A673 (cell line): ENCODE measurements at regions not wholly inside any gene's neighbourhood (a gene's known extent, or its start where the extent isn't known, plus 50 kb on each side); places are given as distances from the start of the nearest gene placed in this dataset.

Experiments used
- BruUV-seq: library from RNA; stranded (reverse); fragments of 400-500 nt; replicated peaks from 2 replicates; lab custom pipeline; 2021; lab: Mats Ljungman, UMichigan
- CTCF ChIA-PET: fragments of 300-600 bp; sonication (Branson Sonifier 250); formaldehyde crosslinking; loops from one replicate; lab custom pipeline; 2022; ENCODE audit warnings: antibody characterized with exemption; lab: Charles Lee
- POLR2A ChIA-PET: fragments of 300-600 bp; sonication (Branson Sonifier 250); formaldehyde crosslinking; loops from one replicate; lab custom pipeline; 2022; ENCODE audit warnings: antibody characterized with exemption; ENCODE audit not compliant: low non-redundant PET; lab: Charles Lee
- DNase-seq: peaks from one replicate; pipeline ENCODE4 v3.0.0-alpha.2; 2015; ENCODE audit warnings: low spot score
- H3K27ac ChIP-seq: fragments of 200-600 bp; sonication (generic); 2 replicates; pipeline ENCODE4 v1.5.1; 2016; ENCODE audit warnings: mixed run types, low read depth, mild to moderate bottlenecking, mixed read lengths, antibody characterized with exemption, low read length; ENCODE audit not compliant: poor library complexity, severe bottlenecking
- H3K27me3 ChIP-seq: fragments of 200-600 bp; sonication (generic); replicated peaks from 2 replicates; pipeline ENCODE4 v1.6.1; 2017; ENCODE audit warnings: mixed run types, low read depth, mild to moderate bottlenecking, mixed read lengths, antibody characterized with exemption, low read length; ENCODE audit not compliant: insufficient read depth, poor library complexity
- H3K36me3 ChIP-seq: fragments of 200-600 bp; sonication (generic); 2 replicates; pipeline ENCODE4 v1.6.1; 2016; ENCODE audit warnings: mixed run types, mild to moderate bottlenecking, mixed read lengths, antibody characterized with exemption, low read length; ENCODE audit not compliant: insufficient read depth, poor library complexity, severe bottlenecking
- H3K4me1 ChIP-seq: fragments of 200-600 bp; sonication (generic); 2 replicates; pipeline ENCODE4 v1.6.1; 2017; ENCODE audit warnings: mixed run types, mild to moderate bottlenecking, mixed read lengths, antibody characterized with exemption, low read length; ENCODE audit not compliant: insufficient read depth, poor library complexity, severe bottlenecking
- H3K4me3 ChIP-seq: fragments of 200-600 bp; sonication (generic); 2 replicates; pipeline ENCODE4 v1.5.1; 2016; ENCODE audit warnings: low read depth, mixed run types, mild to moderate bottlenecking, mixed read lengths, low read length; ENCODE audit not compliant: poor library complexity, severe bottlenecking
- H3K9me3 ChIP-seq: fragments of 200-600 bp; sonication (generic); 2 replicates; pipeline ENCODE4 v1.6.1; 2016; ENCODE audit warnings: mixed run types, low read depth, mild to moderate bottlenecking, mixed read lengths, antibody characterized with exemption, low read length; ENCODE audit not compliant: poor library complexity, severe bottlenecking
- CTCF ChIP-seq: fragments of 300-800, 200-600 bp; sonication (generic); conservative IDR thresholded peaks from 2 replicates; pipeline ENCODE4 v1.5.1; 2017; ENCODE audit warnings: low read depth, mild to moderate bottlenecking, antibody characterized with exemption, low read length, moderate library complexity, mixed read lengths
- EZH2 ChIP-seq: fragments of 200-600 bp; sonication (generic); IDR thresholded peaks from 2 replicates; pipeline ENCODE4 v1.6.1; 2017; ENCODE audit warnings: borderline replicate concordance, low read depth, mild to moderate bottlenecking, mixed read lengths, antibody characterized with exemption, low read length; ENCODE audit not compliant: poor library complexity, severe bottlenecking
- intact Hi-C: fragments of 100-400 bp; cut with micrococcal nuclease; formaldehyde crosslinking; loops from one replicate; pipeline ENCODE4 v1.10.0; 2022; ENCODE audit not compliant: unreplicated experiment

- peaks cover 31% of the 10 kb centered on the region for H3K4me1 ChIP-seq
- ChIA-PET CTCF (no interaction called here), POLR2A (no interaction called here)
- H3K27ac ChIP-seq, result no peak overlapping the region
- TF ChIP-seq CTCF (no peak), EZH2 (no peak)
- intact Hi-C loops, result loop anchor here (5.0 kb wide), 1 partner anchor 39 kb away; no protein-coding TSS in a partner anchor
- H3K4me3 ChIP-seq, result no peak overlapping the region
- H3K9me3 ChIP-seq, result no peaks in the 10 kb centered on the region
- no peaks in the 10 kb centered on the region for H3K36me3 ChIP-seq
- no peak for DNase-seq
- H3K27me3 ChIP-seq, result no peaks in the 10 kb centered on the region
- BruUV-seq, result no TSS peak
Observed at GRCh38 chr7:94303118-94303517, 91.6 kb upstream of the COL1A2 start.

- peak; percentile 39 for DNase-seq
- CTCF ChIA-PET, result no interaction called here
- POLR2A ChIA-PET, result no interaction called here
- no peaks in the 10 kb centered on the region for H3K27me3 ChIP-seq
- H3K9me3 ChIP-seq, result no peaks in the 10 kb centered on the region
- no peak overlapping the region for H3K4me3 ChIP-seq
- no peak overlapping the region for H3K27ac ChIP-seq
- no peaks in the 10 kb centered on the region for H3K36me3 ChIP-seq
- H3K4me1 ChIP-seq, result peaks cover 31% of the 10 kb centered on the region
- intact Hi-C loops, result loop anchor here (5.0 kb wide), 1 partner anchor 39 kb away; no protein-coding TSS in a partner anchor
- no TSS peak for BruUV-seq
- TF ChIP-seq CTCF (no peak), EZH2 (no peak)
Observed at GRCh38 chr7:94303695-94304094, 91.0 kb upstream of the COL1A2 start.

GRCh38 chr7:94304878-94305277 is 89.8 kb upstream of the COL1A2 start:
- no peak for DNase-seq
- Histone ChIP-seq H3K36me3 (no peaks in the 10 kb centered on the region), H3K4me1 (peaks cover 31% of the 10 kb centered on the region), H3K9me3 (no peaks in the 10 kb centered on the region), H3K27ac (no peak overlapping the region), H3K27me3 (no peaks in the 10 kb centered on the region), H3K4me3 (no peak overlapping the region)
- ChIA-PET POLR2A (no interaction called here), CTCF (no interaction called here)
- BruUV-seq, result no TSS peak
- intact Hi-C loops, result loop anchor here (5.0 kb wide), 1 partner anchor 37 kb away; no protein-coding TSS in a partner anchor
- TF ChIP-seq EZH2, result no peak
- TF ChIP-seq CTCF, result no peak
